GM23338 (cell line): ENCODE measurements at regions not wholly inside any gene's neighbourhood (a gene's known extent, or its start where the extent isn't known, plus 50 kb on each side); places are given as distances from the start of the nearest gene placed in this dataset.

Experiments used
- ATAC-seq: fragments of 200-7000 bp; cut with Tn5 transposase; 3 replicates; pipeline ENCODE4 v1.9.1; 2020
- DNase-seq: peaks from one replicate; pipeline ENCODE4 v3.0.0-alpha.2; 2015; ENCODE audit warnings: low spot score
- H2AFZ ChIP-seq: fragments of 200-600 bp; sonication (generic); 2 replicates; pipeline ENCODE4 v1.8.0; 2016; ENCODE audit warnings: antibody characterized with exemption, mild to moderate bottlenecking, moderate library complexity
- H3F3A ChIP-seq: fragments of 200-600 bp; sonication (generic); replicated peaks from 2 replicates; pipeline ENCODE4 v1.8.0; 2017; ENCODE audit warnings: antibody characterized with exemption, mixed run types, low read depth
- H3K27ac ChIP-seq: fragments of 200-600 bp; sonication (generic); 2 replicates; pipeline ENCODE4 v1.6.1; 2016; ENCODE audit warnings: low read depth
- H3K27me3 ChIP-seq: fragments of 200-600 bp; sonication (generic); 2 replicates; pipeline ENCODE4 v1.8.0; 2016; ENCODE audit warnings: mild to moderate bottlenecking, mixed run types, moderate library complexity; ENCODE audit not compliant: insufficient read depth
- H3K36me3 ChIP-seq: fragments of 200-600 bp; sonication (generic); 2 replicates; pipeline ENCODE4 v1.8.0; 2016; ENCODE audit warnings: mild to moderate bottlenecking; ENCODE audit not compliant: insufficient read depth
- H3K4me1 ChIP-seq: fragments of 200-600 bp; sonication (generic); 2 replicates; pipeline ENCODE4 v1.8.0; 2016; ENCODE audit warnings: mild to moderate bottlenecking, moderate library complexity; ENCODE audit not compliant: insufficient read depth
- H3K4me2 ChIP-seq: fragments of 200-600 bp; sonication (generic); 2 replicates; pipeline ENCODE4 v1.7.1; 2017; ENCODE audit warnings: mixed run types
- H3K4me3 ChIP-seq: fragments of 200-600 bp; sonication (generic); 2 replicates; pipeline ENCODE4 v1.6.1; 2016; ENCODE audit warnings: mixed run types
- H3K79me2 ChIP-seq: fragments of 200-600 bp; sonication (generic); replicated peaks from 2 replicates; pipeline ENCODE4 v1.8.0; 2017; ENCODE audit warnings: mild to moderate bottlenecking; ENCODE audit not compliant: insufficient read depth
- H3K9me2 ChIP-seq: fragments of 200-600 bp; sonication (generic); 2 replicates; pipeline ENCODE4 v1.8.0; 2017; ENCODE audit not compliant: insufficient read depth
- H4K20me1 ChIP-seq: fragments of 200-600 bp; sonication (generic); replicated peaks from 2 replicates; pipeline ENCODE4 v1.8.0; 2017; ENCODE audit warnings: mild to moderate bottlenecking; ENCODE audit not compliant: insufficient read depth
- H3K27ac Mint-ChIP-seq: 2 replicates; pipeline ENCODE4 v1.8.0; 2020; ENCODE audit warnings: inconsistent platforms, mild to moderate bottlenecking, moderate library complexity, mixed read lengths
- H3K27me3 Mint-ChIP-seq: 3 replicates; pipeline ENCODE4 v1.8.0; 2022; ENCODE audit warnings: low read depth, mild to moderate bottlenecking, moderate library complexity, mixed read lengths, inconsistent platforms; ENCODE audit not compliant: insufficient read depth, poor library complexity
- H3K36me3 Mint-ChIP-seq: 3 replicates; pipeline ENCODE4 v1.8.0; 2021; ENCODE audit warnings: low read depth, mild to moderate bottlenecking, inconsistent platforms, moderate library complexity, mixed read lengths
- H3K4me1 Mint-ChIP-seq: 3 replicates; pipeline ENCODE4 v1.8.0; 2020; ENCODE audit warnings: mild to moderate bottlenecking, inconsistent platforms, mixed read lengths
- H3K4me3 Mint-ChIP-seq: 3 replicates; pipeline ENCODE4 v1.8.0; 2021; ENCODE audit warnings: moderate library complexity, mild to moderate bottlenecking, inconsistent platforms, mixed read lengths
- H3K9me3 Mint-ChIP-seq: 3 replicates; pipeline ENCODE4 v1.8.0; 2020; ENCODE audit warnings: moderate library complexity, mild to moderate bottlenecking, inconsistent platforms, mixed read lengths
- CREB1 ChIP-seq: fragments of 250-450 bp; sonication (Bioruptor Pico); IDR thresholded peaks from 2 replicates; pipeline ENCODE4 v1.5.0; 2020; ENCODE audit warnings: low read depth, mild to moderate bottlenecking, moderate library complexity
- EZH2 ChIP-seq: fragments of 200-600 bp; sonication (generic); IDR thresholded peaks from one replicate; pipeline ENCODE4 v1.8.0; 2017; ENCODE audit warnings: antibody characterized with exemption, mild to moderate bottlenecking, low read depth; ENCODE audit not compliant: unreplicated experiment
- EZH2phosphoT487 ChIP-seq: fragments of 200-600 bp; sonication (generic); IDR thresholded peaks from one replicate; pipeline ENCODE4 v1.8.1; 2018; ENCODE audit warnings: antibody characterized with exemption; ENCODE audit not compliant: unreplicated experiment
- JUNB ChIP-seq: IDR thresholded peaks from one replicate; pipeline ENCODE4 v1.6.1; 2016; ENCODE audit warnings: antibody characterized with exemption; ENCODE audit not compliant: unreplicated experiment
- NANOG ChIP-seq: IDR thresholded peaks from 2 replicates; pipeline ENCODE4 v1.6.1; 2016; ENCODE audit warnings: antibody characterized with exemption, borderline replicate concordance
- POLR2AphosphoS5 ChIP-seq: IDR thresholded peaks from 2 replicates; pipeline ENCODE4 v1.6.1; 2016; ENCODE audit warnings: antibody characterized with exemption, low read depth
- STAT1 ChIP-seq: IDR thresholded peaks from one replicate; pipeline ENCODE4 v1.6.1; 2016; ENCODE audit warnings: antibody characterized with exemption; ENCODE audit not compliant: unreplicated experiment
- ZNF114 ChIP-seq: fragments of 250-450 bp; sonication (Bioruptor Pico); IDR thresholded peaks from 2 replicates; pipeline ENCODE4 v1.5.0; 2020; ENCODE audit warnings: mild to moderate bottlenecking, moderate library complexity
- ZNF331 ChIP-seq: fragments of 250-450 bp; sonication (Bioruptor Pico); IDR thresholded peaks from 2 replicates; pipeline ENCODE4 v1.5.0; 2020; ENCODE audit warnings: low read depth, mild to moderate bottlenecking, moderate library complexity
- TF ChIP-seq, protein P1 (sequence below): IDR thresholded peaks from one replicate; pipeline ENCODE4 v1.6.1; 2018; ENCODE audit warnings: antibody characterized with exemption; ENCODE audit not compliant: unreplicated experiment
- TF ChIP-seq, protein P2 (sequence below): IDR thresholded peaks from 2 replicates; pipeline ENCODE4 v1.6.1; 2016; ENCODE audit warnings: antibody characterized with exemption
- TF ChIP-seq, protein P3 (sequence below), 2 experiments: fragments of 200-600 bp in 1 of 2; sonication (generic) in 1 of 2; conservative IDR thresholded peaks; 2 replicates each; pipeline versions ENCODE4 v1.5.1 to v1.6.1; 2016 to 2017; ENCODE audit warnings: antibody characterized with exemption in 2 of 2, low read depth in 2 of 2, mild to moderate bottlenecking in 2 of 2, moderate library complexity in 1 of 2

DNA sequence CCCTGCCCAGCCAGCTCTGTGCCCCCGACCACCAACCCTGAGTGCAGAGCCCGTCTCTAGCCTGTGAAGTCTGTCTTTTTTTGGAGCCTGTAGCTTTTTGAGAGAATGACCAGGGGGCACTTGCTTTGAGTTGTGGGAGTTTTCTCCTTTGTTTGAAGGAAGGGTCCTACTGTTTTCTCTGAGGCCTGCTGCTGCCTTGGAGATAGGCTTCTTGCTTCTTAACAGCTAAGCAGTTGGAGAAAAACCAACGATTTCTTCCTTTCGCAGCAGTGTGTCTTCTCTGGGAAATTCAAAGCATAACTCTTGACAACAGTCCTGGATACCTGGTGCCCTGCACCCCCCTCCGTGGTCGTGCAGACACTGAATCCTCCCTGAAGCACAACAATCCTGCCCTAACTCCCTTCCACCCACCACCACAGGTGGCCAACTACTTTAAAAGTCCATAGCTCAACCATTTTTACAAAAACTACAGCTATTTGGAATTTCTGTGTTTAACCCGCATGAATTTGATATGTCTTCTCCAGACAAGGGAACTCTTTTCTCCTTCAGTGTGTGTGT is 61.0 kb downstream of the FAM50B start (continued):
- TF ChIP-seq, protein P1, sequence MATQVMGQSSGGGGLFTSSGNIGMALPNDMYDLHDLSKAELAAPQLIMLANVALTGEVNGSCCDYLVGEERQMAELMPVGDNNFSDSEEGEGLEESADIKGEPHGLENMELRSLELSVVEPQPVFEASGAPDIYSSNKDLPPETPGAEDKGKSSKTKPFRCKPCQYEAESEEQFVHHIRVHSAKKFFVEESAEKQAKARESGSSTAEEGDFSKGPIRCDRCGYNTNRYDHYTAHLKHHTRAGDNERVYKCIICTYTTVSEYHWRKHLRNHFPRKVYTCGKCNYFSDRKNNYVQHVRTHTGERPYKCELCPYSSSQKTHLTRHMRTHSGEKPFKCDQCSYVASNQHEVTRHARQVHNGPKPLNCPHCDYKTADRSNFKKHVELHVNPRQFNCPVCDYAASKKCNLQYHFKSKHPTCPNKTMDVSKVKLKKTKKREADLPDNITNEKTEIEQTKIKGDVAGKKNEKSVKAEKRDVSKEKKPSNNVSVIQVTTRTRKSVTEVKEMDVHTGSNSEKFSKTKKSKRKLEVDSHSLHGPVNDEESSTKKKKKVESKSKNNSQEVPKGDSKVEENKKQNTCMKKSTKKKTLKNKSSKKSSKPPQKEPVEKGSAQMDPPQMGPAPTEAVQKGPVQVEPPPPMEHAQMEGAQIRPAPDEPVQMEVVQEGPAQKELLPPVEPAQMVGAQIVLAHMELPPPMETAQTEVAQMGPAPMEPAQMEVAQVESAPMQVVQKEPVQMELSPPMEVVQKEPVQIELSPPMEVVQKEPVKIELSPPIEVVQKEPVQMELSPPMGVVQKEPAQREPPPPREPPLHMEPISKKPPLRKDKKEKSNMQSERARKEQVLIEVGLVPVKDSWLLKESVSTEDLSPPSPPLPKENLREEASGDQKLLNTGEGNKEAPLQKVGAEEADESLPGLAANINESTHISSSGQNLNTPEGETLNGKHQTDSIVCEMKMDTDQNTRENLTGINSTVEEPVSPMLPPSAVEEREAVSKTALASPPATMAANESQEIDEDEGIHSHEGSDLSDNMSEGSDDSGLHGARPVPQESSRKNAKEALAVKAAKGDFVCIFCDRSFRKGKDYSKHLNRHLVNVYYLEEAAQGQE = no peak
- TF ChIP-seq NANOG = no peak
- TF ChIP-seq STAT1 = no peak
- no peak for TF ChIP-seq POLR2AphosphoS5
- TF ChIP-seq CREB1 = no peak
- TF ChIP-seq EZH2 = no peak

DNA sequence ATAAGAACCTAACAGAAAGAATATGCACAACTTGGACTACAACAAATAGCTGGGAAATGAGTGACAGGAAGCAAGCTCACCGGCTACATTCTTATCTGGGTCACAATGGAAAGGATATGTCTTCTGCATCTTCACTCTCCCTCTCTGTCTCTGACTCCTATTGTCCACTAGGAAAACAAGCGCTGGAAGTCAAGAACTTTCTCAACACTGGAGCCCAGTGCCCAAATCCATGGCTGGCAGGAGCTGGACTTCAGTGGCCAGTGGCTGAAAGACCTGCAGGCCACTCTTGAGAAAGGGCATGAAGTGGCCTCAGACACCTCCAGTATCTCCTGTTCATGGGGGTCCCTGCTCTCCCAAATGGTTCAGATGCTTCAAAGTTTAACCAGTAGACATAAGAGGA is 62.0 kb downstream of the FAM50B start:
- no peak overlapping the region for H3K4me2 ChIP-seq
- no peaks in the 10 kb centered on the region for H4K20me1 ChIP-seq
- H3K4me3 ChIP-seq = no peak overlapping the region
- H3K9me2 ChIP-seq = peaks cover 3% of the 10 kb centered on the region; the same call in 1 of the 2 replicates
- no peak overlapping the region for H3K27ac ChIP-seq
- Mint-ChIP-seq H3K36me3 (no peaks in the 10 kb centered on the region), H3K4me1 (peaks cover 29% of the 10 kb centered on the region), H3K4me3 (no peak overlapping the region), H3K9me3 (peaks cover 7% of the 10 kb centered on the region; the same call in 1 of the 3 replicates), H3K27ac (no peak overlapping the region), H3K27me3 (peaks cover 9% of the 10 kb centered on the region)
- no peaks in the 10 kb centered on the region for H3F3A ChIP-seq
- H3K27me3 ChIP-seq = no peaks in the 10 kb centered on the region
- no peaks in the 10 kb centered on the region for H3K36me3 ChIP-seq
- ATAC-seq (no peak), DNase-seq (no peak)
- peaks cover 13% of the 10 kb centered on the region for H3K4me1 ChIP-seq
- H3K79me2 ChIP-seq = no peaks in the 10 kb centered on the region
- H2AFZ ChIP-seq = no peak overlapping the region
- TF ChIP-seq ZNF331 (CRISPR knock-in tag) = no peak
- TF ChIP-seq NANOG = no peak
- TF ChIP-seq STAT1 = no peak
- TF ChIP-seq EZH2 = no peak
- TF ChIP-seq, protein P2, sequence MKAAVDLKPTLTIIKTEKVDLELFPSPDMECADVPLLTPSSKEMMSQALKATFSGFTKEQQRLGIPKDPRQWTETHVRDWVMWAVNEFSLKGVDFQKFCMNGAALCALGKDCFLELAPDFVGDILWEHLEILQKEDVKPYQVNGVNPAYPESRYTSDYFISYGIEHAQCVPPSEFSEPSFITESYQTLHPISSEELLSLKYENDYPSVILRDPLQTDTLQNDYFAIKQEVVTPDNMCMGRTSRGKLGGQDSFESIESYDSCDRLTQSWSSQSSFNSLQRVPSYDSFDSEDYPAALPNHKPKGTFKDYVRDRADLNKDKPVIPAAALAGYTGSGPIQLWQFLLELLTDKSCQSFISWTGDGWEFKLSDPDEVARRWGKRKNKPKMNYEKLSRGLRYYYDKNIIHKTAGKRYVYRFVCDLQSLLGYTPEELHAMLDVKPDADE = no peak
- TF ChIP-seq POLR2AphosphoS5 = no peak
- TF ChIP-seq JUNB = no peak
- TF ChIP-seq, protein P1 = no peak
- TF ChIP-seq EZH2phosphoT487 = no peak
- TF ChIP-seq, protein P3, sequence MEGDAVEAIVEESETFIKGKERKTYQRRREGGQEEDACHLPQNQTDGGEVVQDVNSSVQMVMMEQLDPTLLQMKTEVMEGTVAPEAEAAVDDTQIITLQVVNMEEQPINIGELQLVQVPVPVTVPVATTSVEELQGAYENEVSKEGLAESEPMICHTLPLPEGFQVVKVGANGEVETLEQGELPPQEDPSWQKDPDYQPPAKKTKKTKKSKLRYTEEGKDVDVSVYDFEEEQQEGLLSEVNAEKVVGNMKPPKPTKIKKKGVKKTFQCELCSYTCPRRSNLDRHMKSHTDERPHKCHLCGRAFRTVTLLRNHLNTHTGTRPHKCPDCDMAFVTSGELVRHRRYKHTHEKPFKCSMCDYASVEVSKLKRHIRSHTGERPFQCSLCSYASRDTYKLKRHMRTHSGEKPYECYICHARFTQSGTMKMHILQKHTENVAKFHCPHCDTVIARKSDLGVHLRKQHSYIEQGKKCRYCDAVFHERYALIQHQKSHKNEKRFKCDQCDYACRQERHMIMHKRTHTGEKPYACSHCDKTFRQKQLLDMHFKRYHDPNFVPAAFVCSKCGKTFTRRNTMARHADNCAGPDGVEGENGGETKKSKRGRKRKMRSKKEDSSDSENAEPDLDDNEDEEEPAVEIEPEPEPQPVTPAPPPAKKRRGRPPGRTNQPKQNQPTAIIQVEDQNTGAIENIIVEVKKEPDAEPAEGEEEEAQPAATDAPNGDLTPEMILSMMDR (conservative IDR thresholded peaks at IDR 0.05; ENCODE audit: low read depth in 2 of 2) = no peak
- TF ChIP-seq CREB1 = no peak
- TF ChIP-seq ZNF114 (CRISPR knock-in tag) = no peak
